HEK293 (cell line): ENCODE measurements at regions not wholly inside any gene's neighbourhood (a gene's known extent, or its start where the extent isn't known, plus 50 kb on each side); places are given as distances from the start of the nearest gene placed in this dataset.

Experiments
- CTCF ChIA-PET: fragments of 350-600 bp; formaldehyde crosslinking; extraction: SDS; loops from one replicate; lab custom pipeline; 2021; ENCODE audit warnings: antibody characterized with exemption; lab: Yijun Ruan, JAX
- POLR2A ChIA-PET: fragments of 300-600 bp; formaldehyde crosslinking; extraction: SDS; loops from one replicate; lab custom pipeline; 2020; ENCODE audit warnings: antibody characterized with exemption, inconsistent platforms; lab: Yijun Ruan, JAX
- H3K27ac ChIP-seq: fragments of 200-500 bp; sonication (Bioruptor generic); 2 replicates; pipeline ENCODE4 v1.5.1; 2014; ENCODE audit warnings: low read depth, low read length, control low read depth, inconsistent platforms; ENCODE audit errors: extremely low read depth
- H3K36me3 ChIP-seq, 2 experiments: fragments of 200-500 bp in 1 of 2; sonication (Bioruptor generic) in 1 of 2; 1 replicate in 1 of 2; 2 replicates in 1 of 2; pipeline ENCODE4 v1.5.1; 2014 to 2017; ENCODE audit warnings: inconsistent platforms in 2 of 2, low read length in 2 of 2; ENCODE audit not compliant: control insufficient read depth in 2 of 2, insufficient read depth in 1 of 2
- H3K4me1 ChIP-seq: fragments of 200-500 bp; sonication (Bioruptor generic); 2 replicates; pipeline ENCODE4 v1.5.1; 2014; ENCODE audit warnings: mild to moderate bottlenecking, low read length, inconsistent platforms; ENCODE audit not compliant: control insufficient read depth, insufficient read depth
- H3K4me3 ChIP-seq: 2 replicates; pipeline ENCODE4 v1.5.1; 2011; ENCODE audit warnings: low read depth, mild to moderate bottlenecking, control low read depth, low read length, moderate library complexity
- H3K9me3 ChIP-seq: fragments of 200-500 bp; sonication (Bioruptor generic); 2 replicates; pipeline ENCODE4 v1.5.1; 2014; ENCODE audit warnings: low read depth, low read length, inconsistent platforms; ENCODE audit not compliant: control insufficient read depth, insufficient read depth
- EGR2 ChIP-seq: fragments of 450-650 bp; formaldehyde crosslinking; IDR thresholded peaks from 2 replicates; pipeline ENCODE4 v1.5.1; 2016; ENCODE audit warnings: low read depth, missing biosample characterization, missing genetic modification characterization
- GLI2 ChIP-seq: fragments of 450-650 bp; formaldehyde crosslinking; IDR thresholded peaks from 2 replicates; pipeline ENCODE4; 2017; ENCODE audit warnings: missing biosample characterization, missing genetic modification characterization, low read depth, borderline replicate concordance
- REPIN1 ChIP-seq: fragments of 450-650 bp; formaldehyde crosslinking; IDR thresholded peaks from 2 replicates; pipeline ENCODE4 v1.5.1; 2017; ENCODE audit warnings: missing biosample characterization, missing genetic modification characterization, low read depth
- TCF7L2 ChIP-seq: IDR thresholded peaks from 2 replicates; pipeline ENCODE4 v1.6.1; 2011; ENCODE audit warnings: low read depth, mild to moderate bottlenecking, inconsistent platforms, low read length, moderate library complexity, borderline replicate concordance
- ZFP41 ChIP-seq: fragments of 450-650 bp; formaldehyde crosslinking; IDR thresholded peaks from 2 replicates; pipeline ENCODE4 v1.5.1; 2016; ENCODE audit warnings: missing biosample characterization, missing genetic modification characterization, borderline replicate concordance
- ZNF311 ChIP-seq: fragments of 450-650 bp; formaldehyde crosslinking; IDR thresholded peaks from 2 replicates; pipeline ENCODE4 v1.5.1; 2017; ENCODE audit warnings: missing biosample characterization, missing genetic modification characterization, borderline replicate concordance
- ZNF623 ChIP-seq: fragments of 450-650 bp; formaldehyde crosslinking; IDR thresholded peaks from 2 replicates; pipeline ENCODE4 v1.5.1; 2016; ENCODE audit warnings: missing biosample characterization, missing genetic modification characterization
- ZNF626 ChIP-seq: fragments of 450-650 bp; sonication (Bioruptor Pico); formaldehyde crosslinking; IDR thresholded peaks from 2 replicates; pipeline ENCODE4 v1.5.1; 2018; ENCODE audit warnings: missing biosample characterization, missing genetic modification characterization, inconsistent platforms
- ZNF660 ChIP-seq: fragments of 450-650 bp; IDR thresholded peaks from 2 replicates; pipeline ENCODE4 v1.5.1; 2018; ENCODE audit warnings: missing biosample characterization, mild to moderate bottlenecking, missing genetic modification characterization
- ZNF664 ChIP-seq: fragments of 450-650 bp; formaldehyde crosslinking; IDR thresholded peaks from 2 replicates; pipeline ENCODE4 v1.5.1; 2016; ENCODE audit warnings: missing biosample characterization, missing genetic modification characterization
- ZNF776 ChIP-seq: fragments of 450-650 bp; formaldehyde crosslinking; IDR thresholded peaks from 2 replicates; pipeline ENCODE4 v1.5.0; 2017; ENCODE audit warnings: missing biosample characterization, missing genetic modification characterization, borderline replicate concordance
- ZNF843 ChIP-seq: fragments of 450-650 bp; formaldehyde crosslinking; IDR thresholded peaks from 2 replicates; pipeline ENCODE4 v1.5.1; 2016; ENCODE audit warnings: missing biosample characterization, missing genetic modification characterization
- TF ChIP-seq, protein P1 (sequence below): fragments of 450-650 bp; IDR thresholded peaks from 2 replicates; pipeline ENCODE4 v1.5.1; 2018; ENCODE audit warnings: missing biosample characterization, mild to moderate bottlenecking, missing genetic modification characterization
- TF ChIP-seq, protein P2 (sequence below): fragments of 450-650 bp; formaldehyde crosslinking; IDR thresholded peaks from 2 replicates; pipeline ENCODE4 v1.5.1; 2016; ENCODE audit warnings: missing biosample characterization, missing genetic modification characterization
- TF ChIP-seq, protein P3 (sequence below): fragments of 450-650 bp; formaldehyde crosslinking; IDR thresholded peaks from 2 replicates; pipeline ENCODE4 v1.5.1; 2016; ENCODE audit warnings: missing biosample characterization, missing genetic modification characterization
- TF ChIP-seq, protein P4 (sequence below): fragments of 450-650 bp; formaldehyde crosslinking; IDR thresholded peaks from 2 replicates; pipeline ENCODE4 v1.5.1; 2017; ENCODE audit warnings: missing biosample characterization, mild to moderate bottlenecking, missing genetic modification characterization, moderate library complexity
- TF ChIP-seq, protein P5 (sequence below): fragments of 450-650 bp; formaldehyde crosslinking; IDR thresholded peaks from 2 replicates; pipeline ENCODE4 v1.5.0; 2017; ENCODE audit warnings: missing biosample characterization, missing genetic modification characterization, borderline replicate concordance

DNA sequence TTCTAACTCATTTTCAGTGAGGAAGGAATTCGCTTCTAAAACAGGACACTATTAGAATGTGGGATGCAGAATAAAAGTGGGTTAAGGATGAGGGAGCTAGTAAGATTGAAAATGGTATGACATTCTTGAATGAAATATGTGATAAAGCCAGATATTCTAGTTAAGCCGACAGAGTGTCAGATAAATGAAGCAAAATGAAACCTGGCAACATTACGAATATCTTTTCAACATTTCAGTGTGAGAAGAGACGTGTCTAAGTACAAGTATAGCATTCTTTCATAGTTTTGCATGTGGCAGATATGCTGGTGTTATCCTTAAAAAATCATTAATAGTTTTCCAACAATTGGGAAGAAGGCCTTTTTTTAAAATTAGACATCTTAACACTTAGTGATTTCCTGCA, 1101.4 kb downstream of the RPA4 start:
- Histone ChIP-seq H3K4me3 (no peak overlapping the region), H3K9me3 (no peaks in the 10 kb centered on the region)
- ChIA-PET POLR2A (no interaction called here), CTCF (interaction anchor here (0.7 kb wide), 1 partner anchor 100 kb away, joined by 4 read pairs; no protein-coding TSS in a partner anchor)
- TF ChIP-seq, protein P1, sequence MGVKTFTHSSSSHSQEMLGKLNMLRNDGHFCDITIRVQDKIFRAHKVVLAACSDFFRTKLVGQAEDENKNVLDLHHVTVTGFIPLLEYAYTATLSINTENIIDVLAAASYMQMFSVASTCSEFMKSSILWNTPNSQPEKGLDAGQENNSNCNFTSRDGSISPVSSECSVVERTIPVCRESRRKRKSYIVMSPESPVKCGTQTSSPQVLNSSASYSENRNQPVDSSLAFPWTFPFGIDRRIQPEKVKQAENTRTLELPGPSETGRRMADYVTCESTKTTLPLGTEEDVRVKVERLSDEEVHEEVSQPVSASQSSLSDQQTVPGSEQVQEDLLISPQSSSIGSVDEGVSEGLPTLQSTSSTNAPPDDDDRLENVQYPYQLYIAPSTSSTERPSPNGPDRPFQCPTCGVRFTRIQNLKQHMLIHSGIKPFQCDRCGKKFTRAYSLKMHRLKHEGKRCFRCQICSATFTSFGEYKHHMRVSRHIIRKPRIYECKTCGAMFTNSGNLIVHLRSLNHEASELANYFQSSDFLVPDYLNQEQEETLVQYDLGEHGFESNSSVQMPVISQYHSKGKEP: no peak
- TF ChIP-seq, protein P2, sequence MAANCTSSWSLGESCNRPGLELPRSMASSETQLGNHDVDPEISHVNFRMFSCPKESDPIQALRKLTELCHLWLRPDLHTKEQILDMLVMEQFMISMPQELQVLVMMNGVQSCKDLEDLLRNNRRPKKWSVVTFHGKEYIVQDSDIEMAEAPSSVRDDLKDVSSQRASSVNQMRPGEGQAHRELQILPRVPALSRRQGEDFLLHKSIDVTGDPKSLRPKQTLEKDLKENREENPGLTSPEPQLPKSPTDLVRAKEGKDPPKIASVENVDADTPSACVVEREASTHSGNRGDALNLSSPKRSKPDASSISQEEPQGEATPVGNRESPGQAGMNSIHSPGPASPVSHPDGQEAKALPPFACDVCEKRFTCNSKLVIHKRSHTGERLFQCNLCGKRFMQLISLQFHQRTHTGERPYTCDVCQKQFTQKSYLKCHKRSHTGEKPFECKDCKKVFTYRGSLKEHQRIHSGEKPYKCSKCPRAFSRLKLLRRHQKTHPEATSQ (tag by site-specific recombination): no peak
- TF ChIP-seq, all 188 proteins: peak for 0
- no peaks in the 10 kb centered on the region for H3K36me3 ChIP-seq
- H3K4me1 ChIP-seq: no peaks in the 10 kb centered on the region
- H3K27ac ChIP-seq: no peak overlapping the region

DNA sequence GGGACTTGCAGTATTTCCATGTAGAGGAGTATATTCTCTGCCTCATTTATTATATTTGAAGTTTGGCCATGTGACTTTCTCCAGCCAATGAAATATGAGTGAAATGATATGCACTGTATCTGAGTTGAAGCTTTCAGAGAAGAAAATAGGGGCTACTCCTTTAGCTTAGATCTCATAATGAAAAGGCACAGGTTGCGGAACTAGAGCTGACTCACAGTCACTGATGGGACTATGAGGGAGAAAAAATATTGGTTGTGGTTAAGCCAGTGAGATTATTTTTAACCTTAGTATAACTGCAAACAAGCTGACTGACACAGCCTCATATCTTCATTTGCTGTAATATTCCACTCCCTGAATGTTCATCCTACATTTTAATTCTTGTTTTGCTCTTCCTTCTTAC, 1104.3 kb downstream of the RPA4 start:
- Histone ChIP-seq H3K27ac (no peak overlapping the region), H3K9me3 (no peaks in the 10 kb centered on the region; the same call in none of the 2 replicates), H3K36me3 (no peaks in the 10 kb centered on the region), H3K4me1 (no peaks in the 10 kb centered on the region), H3K4me3 (no peak overlapping the region)
- CTCF ChIA-PET: no interaction called here
- no peak for TF ChIP-seq ZFP41
- TF ChIP-seq, protein P3, sequence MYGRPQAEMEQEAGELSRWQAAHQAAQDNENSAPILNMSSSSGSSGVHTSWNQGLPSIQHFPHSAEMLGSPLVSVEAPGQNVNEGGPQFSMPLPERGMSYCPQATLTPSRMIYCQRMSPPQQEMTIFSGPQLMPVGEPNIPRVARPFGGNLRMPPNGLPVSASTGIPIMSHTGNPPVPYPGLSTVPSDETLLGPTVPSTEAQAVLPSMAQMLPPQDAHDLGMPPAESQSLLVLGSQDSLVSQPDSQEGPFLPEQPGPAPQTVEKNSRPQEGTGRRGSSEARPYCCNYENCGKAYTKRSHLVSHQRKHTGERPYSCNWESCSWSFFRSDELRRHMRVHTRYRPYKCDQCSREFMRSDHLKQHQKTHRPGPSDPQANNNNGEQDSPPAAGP (tag by site-specific recombination): no peak
- no peak for TF ChIP-seq ZNF660 (tag by site-specific recombination)
- TF ChIP-seq, protein P4, sequence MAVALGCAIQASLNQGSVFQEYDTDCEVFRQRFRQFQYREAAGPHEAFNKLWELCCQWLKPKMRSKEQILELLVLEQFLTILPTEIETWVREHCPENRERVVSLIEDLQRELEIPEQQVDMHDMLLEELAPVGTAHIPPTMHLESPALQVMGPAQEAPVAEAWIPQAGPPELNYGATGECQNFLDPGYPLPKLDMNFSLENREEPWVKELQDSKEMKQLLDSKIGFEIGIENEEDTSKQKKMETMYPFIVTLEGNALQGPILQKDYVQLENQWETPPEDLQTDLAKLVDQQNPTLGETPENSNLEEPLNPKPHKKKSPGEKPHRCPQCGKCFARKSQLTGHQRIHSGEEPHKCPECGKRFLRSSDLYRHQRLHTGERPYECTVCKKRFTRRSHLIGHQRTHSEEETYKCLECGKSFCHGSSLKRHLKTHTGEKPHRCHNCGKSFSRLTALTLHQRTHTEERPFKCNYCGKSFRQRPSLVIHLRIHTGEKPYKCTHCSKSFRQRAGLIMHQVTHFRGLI: no peak
- TF ChIP-seq GLI2 (tag by site-specific recombination): no peak
- no peak for TF ChIP-seq EGR2 (tag by site-specific recombination)
- no peak for TF ChIP-seq TCF7L2
- TF ChIP-seq ZNF623 (tag by site-specific recombination): no peak
- TF ChIP-seq REPIN1 (tag by site-specific recombination): no peak
- no peak for TF ChIP-seq ZNF311 (tag by site-specific recombination)
- TF ChIP-seq ZNF626 (tag by site-specific recombination): no peak
- TF ChIP-seq ZNF664: no peak
- TF ChIP-seq, protein P5, sequence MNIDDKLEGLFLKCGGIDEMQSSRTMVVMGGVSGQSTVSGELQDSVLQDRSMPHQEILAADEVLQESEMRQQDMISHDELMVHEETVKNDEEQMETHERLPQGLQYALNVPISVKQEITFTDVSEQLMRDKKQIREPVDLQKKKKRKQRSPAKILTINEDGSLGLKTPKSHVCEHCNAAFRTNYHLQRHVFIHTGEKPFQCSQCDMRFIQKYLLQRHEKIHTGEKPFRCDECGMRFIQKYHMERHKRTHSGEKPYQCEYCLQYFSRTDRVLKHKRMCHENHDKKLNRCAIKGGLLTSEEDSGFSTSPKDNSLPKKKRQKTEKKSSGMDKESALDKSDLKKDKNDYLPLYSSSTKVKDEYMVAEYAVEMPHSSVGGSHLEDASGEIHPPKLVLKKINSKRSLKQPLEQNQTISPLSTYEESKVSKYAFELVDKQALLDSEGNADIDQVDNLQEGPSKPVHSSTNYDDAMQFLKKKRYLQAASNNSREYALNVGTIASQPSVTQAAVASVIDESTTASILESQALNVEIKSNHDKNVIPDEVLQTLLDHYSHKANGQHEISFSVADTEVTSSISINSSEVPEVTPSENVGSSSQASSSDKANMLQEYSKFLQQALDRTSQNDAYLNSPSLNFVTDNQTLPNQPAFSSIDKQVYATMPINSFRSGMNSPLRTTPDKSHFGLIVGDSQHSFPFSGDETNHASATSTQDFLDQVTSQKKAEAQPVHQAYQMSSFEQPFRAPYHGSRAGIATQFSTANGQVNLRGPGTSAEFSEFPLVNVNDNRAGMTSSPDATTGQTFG (tag by site-specific recombination): no peak
- no peak for TF ChIP-seq ZNF776
- TF ChIP-seq ZNF843 (tag by site-specific recombination): no peak
- POLR2A ChIA-PET: no interaction called here
